ENCODE measurements at regions not wholly inside any gene's neighbourhood (a gene's known extent, or its start where the extent isn't known, plus 50 kb on each side); places are given as distances from the start of the nearest gene placed in this dataset.
"Not testable (repeated sequence)": the region's sequence is repeated elsewhere in the genome, so short reads cannot be mapped to it uniquely, and the experiment has no call there.

- H3K27me3 ChIP-seq (replicated peaks; ENCODE audit: control insufficient read depth, insufficient read depth, low read length) = no peaks in the 10 kb centered on the region
- DNase-seq (ENCODE audit: extremely low read depth, insufficient read length) = no peak
- H3K36me3 ChIP-seq (ENCODE audit: control insufficient read depth, insufficient read depth, low read length) = no peaks in the 10 kb centered on the region
- TF ChIP-seq CTCF (IDR thresholded peaks at IDR 0.05; ENCODE audit: insufficient read depth, low read length, poor library complexity, severe bottlenecking) = no peak
- no peak overlapping the region for H3K4me3 ChIP-seq (replicated peaks; ENCODE audit: low read depth, low read length)
These were observed 157.0 kb upstream of the E2F7 start for GRCh38 chr12:77222336-77222735.

- Histone ChIP-seq H3K4me3 (replicated peaks; ENCODE audit: low read depth, low read length) (no peak overlapping the region), H3K27me3 (replicated peaks; ENCODE audit: control insufficient read depth, insufficient read depth, low read length) (no peaks in the 10 kb centered on the region), H3K36me3 (ENCODE audit: control insufficient read depth, insufficient read depth, low read length) (no peaks in the 10 kb centered on the region)
- no peak for TF ChIP-seq CTCF (IDR thresholded peaks at IDR 0.05; ENCODE audit: insufficient read depth, low read length, poor library complexity, severe bottlenecking)
- DNase-seq (ENCODE audit: extremely low read depth, insufficient read length) = no peak
These were observed 155.2 kb upstream of the E2F7 start for GRCh38 chr12:77220586-77220985.

GRCh38 chr12:77218278-77218677 is 152.9 kb upstream of the E2F7 start:
- TF ChIP-seq CTCF (IDR thresholded peaks at IDR 0.05; ENCODE audit: insufficient read depth, low read length, poor library complexity, severe bottlenecking) = no peak
- no peak overlapping the region for H3K4me3 ChIP-seq (replicated peaks; ENCODE audit: low read depth, low read length)
- H3K36me3 ChIP-seq (ENCODE audit: control insufficient read depth, insufficient read depth, low read length) = no peaks in the 10 kb centered on the region
- DNase-seq (ENCODE audit: extremely low read depth, insufficient read length) = no peak
- no peaks in the 10 kb centered on the region for H3K27me3 ChIP-seq (replicated peaks; ENCODE audit: control insufficient read depth, insufficient read depth, low read length)

- H3K27me3 ChIP-seq (replicated peaks; ENCODE audit: control insufficient read depth, insufficient read depth, low read length); H3K4me3 ChIP-seq (replicated peaks; ENCODE audit: low read depth, low read length); H3K36me3 ChIP-seq (ENCODE audit: control insufficient read depth, insufficient read depth, low read length); DNase-seq (ENCODE audit: extremely low read depth, insufficient read length): not testable (repeated sequence)
These were observed 150.8 kb upstream of the E2F7 start for GRCh38 chr12:77216136-77216535.

GRCh38 chr12:77214136-77214535 is 148.8 kb upstream of the E2F7 start:
- H3K4me3 ChIP-seq (replicated peaks; ENCODE audit: low read depth, low read length) = no peak overlapping the region
- DNase-seq (ENCODE audit: extremely low read depth, insufficient read length) = no peak
- H3K27me3 ChIP-seq (replicated peaks; ENCODE audit: control insufficient read depth, insufficient read depth, low read length) = no peaks in the 10 kb centered on the region
- no peaks in the 10 kb centered on the region for H3K36me3 ChIP-seq (ENCODE audit: control insufficient read depth, insufficient read depth, low read length)
- TF ChIP-seq CTCF (IDR thresholded peaks at IDR 0.05; ENCODE audit: insufficient read depth, low read length, poor library complexity, severe bottlenecking) = no peak

GRCh38 chr12:77213319-77213718 is 147.9 kb upstream of the E2F7 start:
- H3K36me3 ChIP-seq (ENCODE audit: control insufficient read depth, insufficient read depth, low read length) = no peaks in the 10 kb centered on the region
- no peak overlapping the region for H3K4me3 ChIP-seq (replicated peaks; ENCODE audit: low read depth, low read length)
- no peaks in the 10 kb centered on the region for H3K27me3 ChIP-seq (replicated peaks; ENCODE audit: control insufficient read depth, insufficient read depth, low read length)
- DNase-seq (ENCODE audit: extremely low read depth, insufficient read length) = no peak
- no peak for TF ChIP-seq CTCF (IDR thresholded peaks at IDR 0.05; ENCODE audit: insufficient read depth, low read length, poor library complexity, severe bottlenecking)
